Esophagus muscularis mucosa (tissue), 4 donors: ENCODE measurements at regions not wholly inside any gene's neighbourhood (a gene's known extent, or its start where the extent isn't known, plus 50 kb on each side); places are given as distances from the start of the nearest gene placed in this dataset.

Experiments
- DNase-seq: peaks from one replicate; pipeline ENCODE4 v3.0.0-alpha.2; 2017; ENCODE audit errors: extremely low spot score
- H3K27ac ChIP-seq, 4 donors: fragments of 200-600 bp; sonication (generic); replicated peaks in 1 of 4; 1 replicate in 3 of 4; 2 replicates in 1 of 4; pipeline ENCODE4 v1.5.1; 2016 to 2019; ENCODE audit warnings: mild to moderate bottlenecking in 1 of 4
- H3K27me3 ChIP-seq, 4 donors: fragments of 200-600 bp; sonication (generic); one replicate each; pipeline versions ENCODE4 v1.5.1 to v1.6.0; 2016 to 2019
- H3K36me3 ChIP-seq, 4 donors: fragments of 200-600 bp; sonication (generic); one replicate each; pipeline ENCODE4 v1.5.1; 2016 to 2019
- H3K4me1 ChIP-seq, 4 donors: fragments of 200-600 bp; sonication (generic); one replicate each; pipeline ENCODE4 v1.5.1; 2016 to 2019
- H3K4me3 ChIP-seq, 4 donors: fragments of 200-600 bp; sonication (generic); 1 replicate in 2 of 4; 2 replicates in 2 of 4; pipeline ENCODE4 v1.5.1; 2016 to 2019; ENCODE audit warnings: mild to moderate bottlenecking in 4 of 4, moderate library complexity in 1 of 4
- H3K9me3 ChIP-seq, 4 donors: fragments of 200-600 bp; sonication (generic); 1 replicate in 3 of 4; 2 replicates in 1 of 4; pipeline ENCODE4 v1.5.1; 2016 to 2019
- EP300 ChIP-seq: sonication (generic); formaldehyde crosslinking; IDR thresholded peaks from one replicate; pipeline ENCODE4 v1.6.1; 2017; ENCODE audit warnings: antibody characterized with exemption
- POLR2A ChIP-seq: fragments of 450-650 bp; IDR thresholded peaks from one replicate; pipeline ENCODE4 v1.6.1; 2017; ENCODE audit warnings: antibody characterized with exemption, moderate library complexity, mild to moderate bottlenecking, low read depth
- POLR2AphosphoS5 ChIP-seq, 2 donors: sonication (generic); formaldehyde crosslinking; IDR thresholded peaks; one replicate each; pipeline ENCODE4 v1.6.1; 2017; ENCODE audit warnings: antibody characterized with exemption in 2 of 2
- WGBS: methylation state at CpG from one replicate; pipeline ENCODE4 v1.1.5; 2018; 5-methylcytosine and 5-hydroxymethylcytosine counted together
- intact Hi-C: fragments of 100-400 bp; cut with DNase I; formaldehyde crosslinking; loops from one replicate; pipeline ENCODE4 v1.15.1; 2023
- TF ChIP-seq, protein P1 (sequence below), 3 experiments: fragments of 200-600 bp in 2 of 3; fragments of 450-650 bp in 1 of 3; sonication (generic) in 2 of 3; IDR thresholded peaks; one replicate each; pipeline ENCODE4 v1.5.1; 2017 to 2019; ENCODE audit warnings: antibody characterized with exemption in 3 of 3, mild to moderate bottlenecking in 2 of 3, moderate library complexity in 1 of 3

- intact Hi-C loops, result no loop called here
- no peaks in the 10 kb centered on the region for H3K4me1 ChIP-seq
- TF ChIP-seq EP300 (no peak), POLR2A (no peak), POLR2AphosphoS5 (IDR thresholded peaks at IDR 0.05) (no peak)
- TF ChIP-seq, protein P1, sequence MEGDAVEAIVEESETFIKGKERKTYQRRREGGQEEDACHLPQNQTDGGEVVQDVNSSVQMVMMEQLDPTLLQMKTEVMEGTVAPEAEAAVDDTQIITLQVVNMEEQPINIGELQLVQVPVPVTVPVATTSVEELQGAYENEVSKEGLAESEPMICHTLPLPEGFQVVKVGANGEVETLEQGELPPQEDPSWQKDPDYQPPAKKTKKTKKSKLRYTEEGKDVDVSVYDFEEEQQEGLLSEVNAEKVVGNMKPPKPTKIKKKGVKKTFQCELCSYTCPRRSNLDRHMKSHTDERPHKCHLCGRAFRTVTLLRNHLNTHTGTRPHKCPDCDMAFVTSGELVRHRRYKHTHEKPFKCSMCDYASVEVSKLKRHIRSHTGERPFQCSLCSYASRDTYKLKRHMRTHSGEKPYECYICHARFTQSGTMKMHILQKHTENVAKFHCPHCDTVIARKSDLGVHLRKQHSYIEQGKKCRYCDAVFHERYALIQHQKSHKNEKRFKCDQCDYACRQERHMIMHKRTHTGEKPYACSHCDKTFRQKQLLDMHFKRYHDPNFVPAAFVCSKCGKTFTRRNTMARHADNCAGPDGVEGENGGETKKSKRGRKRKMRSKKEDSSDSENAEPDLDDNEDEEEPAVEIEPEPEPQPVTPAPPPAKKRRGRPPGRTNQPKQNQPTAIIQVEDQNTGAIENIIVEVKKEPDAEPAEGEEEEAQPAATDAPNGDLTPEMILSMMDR (IDR thresholded peaks at IDR 0.05), result no peak
- DNase-seq, result no peak
- 86% methylated on average over 4 of the region's 4 CpGs for WGBS
- H3K9me3 ChIP-seq, result no peaks in the 10 kb centered on the region
- H3K36me3 ChIP-seq, result no peaks in the 10 kb centered on the region
- no peak overlapping the region for H3K27ac ChIP-seq
- no peaks in the 10 kb centered on the region for H3K27me3 ChIP-seq
- H3K4me3 ChIP-seq, result no peak overlapping the region
These were observed 346.3 kb upstream of the FSTL5 start for GRCh38 chr4:162510115-162510514.

- Histone ChIP-seq H3K27ac (no peak overlapping the region), H3K27me3 (no peaks in the 10 kb centered on the region), H3K9me3 (no peaks in the 10 kb centered on the region), H3K4me3 (no peak overlapping the region), H3K36me3 (no peaks in the 10 kb centered on the region), H3K4me1 (no peaks in the 10 kb centered on the region)
- DNase-seq, result no peak
- TF ChIP-seq, protein P1 (IDR thresholded peaks at IDR 0.05), result no peak
- no peak for TF ChIP-seq POLR2AphosphoS5 (IDR thresholded peaks at IDR 0.05)
- intact Hi-C loops, result no loop called here
- WGBS, result 89% methylated on average over 1 of the region's 1 CpG
These were observed 345.5 kb upstream of the FSTL5 start for GRCh38 chr4:162509333-162509732.

GRCh38 chr4:162506253-162506652 lies 342.5 kb upstream of the FSTL5 start:
- Histone ChIP-seq H3K27me3 (no peaks in the 10 kb centered on the region), H3K4me1 (no peaks in the 10 kb centered on the region), H3K27ac (no peak overlapping the region), H3K36me3 (no peaks in the 10 kb centered on the region), H3K9me3 (no peaks in the 10 kb centered on the region), H3K4me3 (no peak overlapping the region)
- DNase-seq, result no peak
- WGBS, result 37% methylated on average over 2 of the region's 2 CpGs
- TF ChIP-seq, protein P1 (IDR thresholded peaks at IDR 0.05), result no peak
- TF ChIP-seq EP300 (no peak), POLR2A (no peak), POLR2AphosphoS5 (IDR thresholded peaks at IDR 0.05) (no peak)
- intact Hi-C loops, result no loop called here

DNA sequence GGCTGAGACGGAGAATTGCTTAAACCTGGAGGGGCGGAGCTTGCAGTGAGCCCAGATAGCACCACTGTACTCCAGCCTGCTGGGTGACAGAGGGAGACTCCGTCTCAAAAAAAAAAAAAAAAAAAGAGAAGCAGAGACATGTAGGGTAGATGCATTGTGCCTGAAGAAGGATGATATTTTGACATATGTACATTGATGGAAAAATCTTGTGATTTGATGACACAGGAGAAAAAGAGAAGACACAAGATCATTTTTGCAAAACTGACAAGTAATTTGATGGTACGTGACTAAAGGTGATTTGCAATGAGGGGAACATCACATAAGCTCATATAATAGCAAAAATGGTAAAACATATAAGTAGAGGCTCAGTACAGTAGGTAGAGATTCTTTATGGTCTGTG lies 340.1 kb upstream of the FSTL5 start:
- Histone ChIP-seq H3K4me1 (no peaks in the 10 kb centered on the region), H3K4me3 (no peak overlapping the region), H3K9me3 (no peaks in the 10 kb centered on the region), H3K36me3 (no peaks in the 10 kb centered on the region), H3K27ac (no peak overlapping the region), H3K27me3 (no peaks in the 10 kb centered on the region)
- intact Hi-C loops, result no loop called here
- TF ChIP-seq, protein P1 (IDR thresholded peaks at IDR 0.05), result no peak
- TF ChIP-seq POLR2AphosphoS5 (IDR thresholded peaks at IDR 0.05), result no peak
- no peak for TF ChIP-seq EP300
- no peak for TF ChIP-seq POLR2A
- WGBS, result 86% methylated on average over 4 of the region's 4 CpGs
- DNase-seq, result no peak

DNA sequence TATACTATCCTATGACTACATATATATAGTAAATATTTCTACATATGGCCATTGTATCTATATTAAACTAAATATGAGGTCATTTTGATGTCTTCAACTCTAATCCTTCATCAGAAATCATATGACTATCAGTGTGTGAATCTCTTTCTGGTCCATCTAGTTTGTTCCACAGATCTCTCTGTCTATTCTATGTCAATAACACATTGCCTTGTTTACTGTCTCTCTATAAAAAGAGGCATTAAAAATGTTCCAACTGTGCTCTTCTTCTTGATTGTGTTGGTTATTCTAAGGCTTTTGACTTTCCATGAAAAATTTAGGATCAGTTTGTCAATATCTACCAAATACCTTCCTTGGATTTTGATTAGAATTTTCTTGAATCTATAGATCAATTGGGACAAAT lies 338.3 kb upstream of the FSTL5 start:
- intact Hi-C loops, result no loop called here
- H3K36me3 ChIP-seq, result no peaks in the 10 kb centered on the region
- TF ChIP-seq EP300 (no peak), POLR2AphosphoS5 (IDR thresholded peaks at IDR 0.05) (no peak), POLR2A (no peak)
- TF ChIP-seq, protein P1 (IDR thresholded peaks at IDR 0.05), result no peak

More for the DNA sequence above, 338.3 kb upstream of the FSTL5 start:
- DNase-seq, result no peak
- no peak overlapping the region for H3K4me3 ChIP-seq
- no peaks in the 10 kb centered on the region for H3K4me1 ChIP-seq
- peaks cover 0 to 3% (median 0%) of the 10 kb centered on the region in 4 donors for H3K27me3 ChIP-seq
- H3K27ac ChIP-seq, result no peak overlapping the region
- H3K9me3 ChIP-seq, result no peaks in the 10 kb centered on the region
